ENCODE measurements at regions not wholly inside any gene's neighbourhood (a gene's known extent, or its start where the extent isn't known, plus 50 kb on each side); places are given as distances from the start of the nearest gene placed in this dataset.

GRCh38 chr5:20224046-20224445, 236.0 kb upstream of the CDH18 start:
- TF ChIP-seq CTCF (IDR thresholded peaks at IDR 0.05) (no peak), POLR2AphosphoS5 (IDR thresholded peaks at IDR 0.05; ENCODE audit: low read depth, low read length) (no peak), SIN3A (IDR thresholded peaks at IDR 0.05; ENCODE audit: borderline replicate concordance, insufficient read depth, low read depth, low read length) (no peak), TCF7L2 (IDR thresholded peaks at IDR 0.05; ENCODE audit: low read depth, low read length) (no peak)
